GM21528 (cell line): ENCODE measurements at regions not wholly inside any gene's neighbourhood (a gene's known extent, or its start where the extent isn't known, plus 50 kb on each side); places are given as distances from the start of the nearest gene placed in this dataset.
"Not testable (repeated sequence)": the region's sequence is repeated elsewhere in the genome, so short reads cannot be mapped to it uniquely, and the experiment has no call there.

Experiments
- ATAC-seq: cut with Tn5 transposase; IDR thresholded peaks from one replicate; pipeline ENCODE4 v1.9.1; 2021; ENCODE audit warnings: mild to moderate bottlenecking, moderate library complexity; ENCODE audit not compliant: unreplicated experiment, low FRiP score

- ATAC-seq, result peak; percentile 62
These were observed 65.2 kb downstream of the CCDC195 start for GRCh38 chr2:224650815-224651439.

- ATAC-seq, result not testable (repeated sequence)
These were observed 62.5 kb upstream of the CUL3 start for GRCh38 chr2:224647684-224648083.

- ATAC-seq, result no peak
These were observed 61.2 kb upstream of the CUL3 start for GRCh38 chr2:224646242-224646846.

- ATAC-seq, result no peak
These were observed 60.6 kb upstream of the CUL3 start for GRCh38 chr2:224645722-224646121.

GRCh38 chr2:224640679-224641078 lies 55.5 kb upstream of the CUL3 start:
- ATAC-seq, result no peak

- peak; percentile 91 for ATAC-seq
These were observed 53.2 kb upstream of the CUL3 start for GRCh38 chr2:224638301-224638823.
